Suprapubic skin (tissue), 4 donors: ENCODE measurements at regions not wholly inside any gene's neighbourhood (a gene's known extent, or its start where the extent isn't known, plus 50 kb on each side); places are given as distances from the start of the nearest gene placed in this dataset.

Experiments used
- DNase-seq, 2 donors: peaks; one replicate each; pipeline ENCODE4 v3.0.0-alpha.2; 2019; ENCODE audit warnings: low spot score in 2 of 2
- H3K27ac ChIP-seq: fragments of 200-600 bp; sonication (generic); one replicate; pipeline ENCODE4 v1.5.1; 2019
- H3K27me3 ChIP-seq: fragments of 200-600 bp; sonication (generic); one replicate; pipeline ENCODE4 v1.5.1; 2019
- H3K36me3 ChIP-seq: fragments of 200-600 bp; sonication (generic); one replicate; pipeline ENCODE4 v1.5.1; 2019
- H3K4me1 ChIP-seq: fragments of 200-600 bp; sonication (generic); one replicate; pipeline ENCODE4 v1.5.1; 2019
- H3K4me3 ChIP-seq: fragments of 200-600 bp; sonication (generic); one replicate; pipeline ENCODE4 v1.5.1; 2019; ENCODE audit warnings: mild to moderate bottlenecking
- H3K9me3 ChIP-seq: fragments of 200-600 bp; sonication (generic); one replicate; pipeline ENCODE4 v1.5.1; 2019
- EP300 ChIP-seq: sonication (generic); formaldehyde crosslinking; IDR thresholded peaks from one replicate; pipeline ENCODE4 v1.6.1; 2017; ENCODE audit warnings: antibody characterized with exemption
- POLR2A ChIP-seq, 2 donors: fragments of 450-650 bp; IDR thresholded peaks; one replicate each; pipeline ENCODE4 v1.6.1; 2017; ENCODE audit warnings: antibody characterized with exemption in 2 of 2, mild to moderate bottlenecking in 2 of 2, moderate library complexity in 2 of 2
- POLR2AphosphoS5 ChIP-seq, 3 donors: sonication (generic); formaldehyde crosslinking; IDR thresholded peaks; one replicate each; pipeline ENCODE4 v1.6.1; 2017; ENCODE audit warnings: antibody characterized with exemption in 3 of 3
- WGBS: methylation state at CpG from one replicate; pipeline ENCODE4 v1.1.5; 2018; 5-methylcytosine and 5-hydroxymethylcytosine counted together
- TF ChIP-seq, protein P1 (sequence below), 2 donors: fragments of 200-600 bp in 1 of 2; fragments of 450-650 bp in 1 of 2; sonication (generic) in 1 of 2; IDR thresholded peaks; one replicate each; pipeline ENCODE4 v1.5.1; 2016 to 2019; ENCODE audit warnings: antibody characterized with exemption in 2 of 2, mild to moderate bottlenecking in 1 of 2, moderate library complexity in 1 of 2

- H3K27ac ChIP-seq = peak overlapping the region; percentile 35
- DNase-seq = no peak
- H3K4me1 ChIP-seq = peaks cover 10% of the 10 kb centered on the region
- no peak overlapping the region for H3K4me3 ChIP-seq
- TF ChIP-seq, protein P1, sequence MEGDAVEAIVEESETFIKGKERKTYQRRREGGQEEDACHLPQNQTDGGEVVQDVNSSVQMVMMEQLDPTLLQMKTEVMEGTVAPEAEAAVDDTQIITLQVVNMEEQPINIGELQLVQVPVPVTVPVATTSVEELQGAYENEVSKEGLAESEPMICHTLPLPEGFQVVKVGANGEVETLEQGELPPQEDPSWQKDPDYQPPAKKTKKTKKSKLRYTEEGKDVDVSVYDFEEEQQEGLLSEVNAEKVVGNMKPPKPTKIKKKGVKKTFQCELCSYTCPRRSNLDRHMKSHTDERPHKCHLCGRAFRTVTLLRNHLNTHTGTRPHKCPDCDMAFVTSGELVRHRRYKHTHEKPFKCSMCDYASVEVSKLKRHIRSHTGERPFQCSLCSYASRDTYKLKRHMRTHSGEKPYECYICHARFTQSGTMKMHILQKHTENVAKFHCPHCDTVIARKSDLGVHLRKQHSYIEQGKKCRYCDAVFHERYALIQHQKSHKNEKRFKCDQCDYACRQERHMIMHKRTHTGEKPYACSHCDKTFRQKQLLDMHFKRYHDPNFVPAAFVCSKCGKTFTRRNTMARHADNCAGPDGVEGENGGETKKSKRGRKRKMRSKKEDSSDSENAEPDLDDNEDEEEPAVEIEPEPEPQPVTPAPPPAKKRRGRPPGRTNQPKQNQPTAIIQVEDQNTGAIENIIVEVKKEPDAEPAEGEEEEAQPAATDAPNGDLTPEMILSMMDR (IDR thresholded peaks at IDR 0.05) = no peak
- no peak for TF ChIP-seq POLR2A (IDR thresholded peaks at IDR 0.05)
- no peak for TF ChIP-seq EP300
- peak in 1 of 3 donors; percentile 38 for TF ChIP-seq POLR2AphosphoS5 (IDR thresholded peaks at IDR 0.05)
- no peaks in the 10 kb centered on the region for H3K9me3 ChIP-seq
- WGBS = 56% methylated on average over 16 of the region's 23 CpGs
- H3K36me3 ChIP-seq = peaks cover 54% of the 10 kb centered on the region
- H3K27me3 ChIP-seq = no peaks in the 10 kb centered on the region
Observed at GRCh38 chr21:36246080-36246631, 73.8 kb upstream of the MORC3 start.

DNA sequence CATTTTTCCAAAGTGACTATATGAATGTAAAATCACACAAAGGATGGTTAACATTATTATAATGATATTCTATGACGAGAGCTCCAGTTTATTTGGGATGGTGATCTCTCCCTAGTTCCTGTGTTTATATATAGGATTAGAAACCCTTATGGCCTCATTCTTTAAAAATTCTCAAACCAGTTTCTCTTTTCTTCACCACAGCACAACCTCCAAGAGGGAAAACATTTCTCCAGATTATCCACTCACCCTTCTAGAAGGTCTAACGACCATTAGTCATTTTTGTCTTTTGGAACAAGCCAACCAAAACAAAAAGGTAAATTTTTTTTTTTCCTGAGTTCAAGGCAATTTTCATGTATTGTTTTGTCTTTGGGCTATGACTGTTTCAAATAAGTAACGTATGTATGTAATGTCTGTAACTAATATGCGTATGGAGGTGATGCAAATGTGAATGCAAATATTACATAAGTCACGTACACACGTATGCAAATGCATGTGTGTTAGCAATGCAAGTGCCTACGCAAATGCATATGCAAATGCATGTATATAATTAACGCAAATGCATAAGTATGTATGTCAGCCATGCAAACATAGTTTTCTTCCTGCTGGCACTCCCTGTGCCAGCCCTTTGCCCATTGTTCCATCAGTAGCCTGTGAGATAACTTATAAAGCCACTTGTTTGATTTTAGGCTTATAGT, 72.5 kb upstream of the MORC3 start:
- WGBS = 82% methylated on average over 8 of the region's 8 CpGs

GRCh38 chr21:36249576-36250422, 70.2 kb upstream of the MORC3 start:
- 93% methylated on average over 20 of the region's 20 CpGs for WGBS
- peaks cover 79% of the 10 kb centered on the region for H3K36me3 ChIP-seq
- no peaks in the 10 kb centered on the region for H3K9me3 ChIP-seq
- TF ChIP-seq EP300 (no peak), POLR2A (IDR thresholded peaks at IDR 0.05) (no peak), POLR2AphosphoS5 (IDR thresholded peaks at IDR 0.05) (no peak)
- TF ChIP-seq, protein P1 (IDR thresholded peaks at IDR 0.05) = no peak
- peaks cover 10% of the 10 kb centered on the region for H3K4me1 ChIP-seq
- no peak for DNase-seq
- no peak overlapping the region for H3K4me3 ChIP-seq
- H3K27ac ChIP-seq = no peak overlapping the region
- no peaks in the 10 kb centered on the region for H3K27me3 ChIP-seq

More for the DNA sequence above, 72.5 kb upstream of the MORC3 start:
- no peaks in the 10 kb centered on the region for H3K27me3 ChIP-seq
- no peak overlapping the region for H3K27ac ChIP-seq
- TF ChIP-seq, protein P1 (IDR thresholded peaks at IDR 0.05) = no peak
- no peak for TF ChIP-seq POLR2A (IDR thresholded peaks at IDR 0.05)
- no peak for TF ChIP-seq EP300
- no peak for TF ChIP-seq POLR2AphosphoS5 (IDR thresholded peaks at IDR 0.05)
- no peak overlapping the region for H3K4me3 ChIP-seq
- H3K9me3 ChIP-seq = no peaks in the 10 kb centered on the region
- DNase-seq = no peak
- peaks cover 10% of the 10 kb centered on the region for H3K4me1 ChIP-seq
- peaks cover 65% of the 10 kb centered on the region for H3K36me3 ChIP-seq

DNA sequence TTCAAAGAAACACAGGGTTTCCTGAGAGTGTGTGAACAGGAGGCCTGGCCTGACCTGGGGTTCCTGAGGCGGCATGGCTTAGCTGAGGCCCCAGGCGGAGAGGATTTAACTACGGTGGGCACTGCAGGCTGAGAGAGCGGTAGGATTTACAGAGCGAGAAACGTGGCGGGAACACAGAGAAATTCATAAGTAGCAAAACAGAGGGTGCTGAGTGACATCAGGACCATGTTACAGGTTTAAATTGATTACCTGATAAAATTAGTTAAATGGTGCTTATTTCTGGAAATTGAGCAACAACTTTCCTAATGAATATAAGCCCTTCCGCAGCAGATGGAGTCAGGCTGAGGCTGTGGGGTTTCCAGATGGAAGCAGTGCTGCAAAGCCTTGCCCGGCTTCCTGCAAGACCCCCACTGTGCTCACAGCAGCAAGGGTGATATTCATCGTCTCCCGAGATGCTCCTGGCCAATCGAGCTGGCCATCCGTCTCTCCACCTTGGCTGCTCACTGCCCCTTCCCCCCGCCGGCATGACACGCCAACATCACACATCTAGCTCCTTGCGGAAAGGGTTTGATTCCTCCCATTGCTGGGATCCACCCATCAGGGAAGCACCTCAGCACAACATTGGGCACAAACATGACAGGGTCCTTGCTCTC, 69.4 kb upstream of the MORC3 start:
- WGBS = 91% methylated on average over 17 of the region's 17 CpGs
- TF ChIP-seq POLR2AphosphoS5 (IDR thresholded peaks at IDR 0.05) (no peak), EP300 (no peak), POLR2A (IDR thresholded peaks at IDR 0.05) (no peak)
- TF ChIP-seq, protein P1 (IDR thresholded peaks at IDR 0.05) = no peak
- Histone ChIP-seq H3K9me3 (no peaks in the 10 kb centered on the region), H3K36me3 (peaks cover 78% of the 10 kb centered on the region), H3K27me3 (no peaks in the 10 kb centered on the region), H3K4me1 (peaks cover 10% of the 10 kb centered on the region), H3K27ac (no peak overlapping the region), H3K4me3 (no peak overlapping the region)
- no peak for DNase-seq
